ENCODE measurements at regions not wholly inside any gene's neighbourhood (a gene's known extent, or its start where the extent isn't known, plus 50 kb on each side); places are given as distances from the start of the nearest gene placed in this dataset.
"Not testable (repeated sequence)": the region's sequence is repeated elsewhere in the genome, so short reads cannot be mapped to it uniquely, and the experiment has no call there.

GRCh38 chr9:67133124-67133523 is 140.8 kb upstream of the SPATA31A3 start:
- not testable (repeated sequence) for DNase-seq (ENCODE audit: low read depth)

GRCh38 chr9:67116761-67117160 is 124.4 kb upstream of the SPATA31A3 start:
- DNase-seq (ENCODE audit: low read depth) = not testable (repeated sequence)

- DNase-seq (ENCODE audit: low read depth) = not testable (repeated sequence)
These were observed 119.8 kb upstream of the SPATA31A3 start for GRCh38 chr9:67112148-67112547.

GRCh38 chr9:67111733-67112132 is 119.4 kb upstream of the SPATA31A3 start:
- not testable (repeated sequence) for DNase-seq (ENCODE audit: low read depth)

GRCh38 chr9:67109859-67110258 is 117.5 kb upstream of the SPATA31A3 start:
- DNase-seq (ENCODE audit: low read depth) = not testable (repeated sequence)

DNA sequence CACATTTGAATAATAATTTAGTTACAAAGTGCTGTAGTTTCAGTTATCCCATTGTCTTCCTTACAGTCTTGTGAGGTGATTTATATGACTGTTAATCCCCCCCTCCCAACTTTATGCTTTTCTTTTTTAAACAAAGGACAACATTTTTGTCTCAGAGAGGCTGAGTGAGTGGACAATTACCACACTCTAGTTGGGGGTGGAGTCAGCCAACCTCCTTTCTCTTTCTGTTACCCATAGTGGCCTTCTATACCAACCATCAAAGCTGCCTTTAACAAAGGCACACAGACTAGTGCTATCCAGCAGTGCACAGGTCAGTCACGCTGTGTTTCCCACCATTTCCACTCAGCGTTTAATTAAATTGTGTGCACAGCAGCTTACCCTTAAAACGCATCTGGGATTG is 114.3 kb upstream of the SPATA31A3 start:
- not testable (repeated sequence) for DNase-seq (ENCODE audit: low read depth)

GRCh38 chr9:67102506-67103276 is 110.3 kb upstream of the SPATA31A3 start:
- not testable (repeated sequence) for DNase-seq (ENCODE audit: low read depth)

GRCh38 chr9:67091104-67091503 is 98.8 kb upstream of the SPATA31A3 start:
- not testable (repeated sequence) for DNase-seq (ENCODE audit: low read depth)

- DNase-seq (ENCODE audit: low read depth) = not testable (repeated sequence)
These were observed 94.5 kb upstream of the SPATA31A3 start for GRCh38 chr9:67086862-67087261.

DNA sequence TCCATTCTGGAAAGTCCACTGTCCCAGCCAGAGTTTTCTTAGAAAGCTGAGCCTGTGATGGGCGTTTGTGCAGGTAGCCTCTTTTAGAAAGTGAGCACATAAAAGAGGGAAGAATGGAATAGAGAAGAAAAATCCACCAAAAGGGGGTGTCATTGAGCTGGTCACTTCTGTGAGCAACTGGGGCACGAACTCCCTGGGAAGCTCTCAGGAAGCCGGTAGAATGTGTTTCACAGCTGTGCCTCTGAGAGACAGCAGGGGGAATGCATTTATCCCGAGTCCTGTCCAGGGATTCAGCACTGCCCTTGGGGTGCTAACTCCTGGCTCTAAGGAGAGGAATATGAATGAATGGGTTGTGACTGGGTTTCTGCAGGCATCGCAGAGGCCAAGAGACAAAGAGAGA is 73.8 kb upstream of the SPATA31A3 start:
- DNase-seq (ENCODE audit: low read depth) = not testable (repeated sequence)

- peak; percentile 2 for DNase-seq (ENCODE audit: low read depth)
These were observed 66.8 kb upstream of the SPATA31A3 start for GRCh38 chr9:67058898-67059715.

Measured in stimulated activated CD8-positive, alpha-beta memory T cell treated with anti-CD3 and anti-CD28 coated beads, Interleukin-7, amount 100 ng/mL, for 24 hours (primary cell).